GM19035 (cell line): ENCODE measurements at regions not wholly inside any gene's neighbourhood (a gene's known extent, or its start where the extent isn't known, plus 50 kb on each side); places are given as distances from the start of the nearest gene placed in this dataset.
"Not testable (repeated sequence)": the region's sequence is repeated elsewhere in the genome, so short reads cannot be mapped to it uniquely, and the experiment has no call there.

ENCODE experiments used
- ATAC-seq: cut with Tn5 transposase; IDR thresholded peaks from one replicate; pipeline ENCODE4 v1.9.1; 2021; ENCODE audit not compliant: unreplicated experiment

DNA sequence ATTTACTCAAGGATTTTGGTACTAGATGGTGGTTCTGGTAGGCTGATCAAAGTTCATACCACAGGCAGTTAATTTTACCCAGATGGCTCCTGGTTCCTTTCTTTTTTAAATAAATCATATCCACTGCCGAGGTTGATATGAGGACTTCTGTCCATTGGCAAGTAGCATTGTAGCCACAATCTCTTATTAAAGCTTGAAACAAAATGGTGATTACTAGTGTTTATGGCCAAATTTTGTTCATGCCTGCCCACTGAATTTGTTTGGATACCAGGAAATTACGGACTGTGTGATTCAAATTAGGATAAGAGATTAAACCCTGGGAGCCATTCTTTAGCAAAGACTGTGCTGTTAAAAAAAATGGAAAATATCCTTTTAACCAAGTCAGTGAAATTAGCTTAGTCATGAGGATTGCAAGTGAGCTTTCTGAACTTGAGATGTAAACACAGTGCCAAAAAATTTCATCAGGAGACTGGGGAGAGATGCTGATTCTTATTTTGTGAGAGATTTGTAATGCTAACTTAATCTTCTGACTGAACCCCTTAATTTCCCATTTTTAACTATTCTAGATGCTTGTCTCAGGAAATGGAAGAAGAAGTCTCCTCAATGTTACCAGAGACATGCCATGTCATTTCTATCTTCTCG, 893.5 kb upstream of the ADAMTS5 start:
- not testable (repeated sequence) for ATAC-seq

DNA sequence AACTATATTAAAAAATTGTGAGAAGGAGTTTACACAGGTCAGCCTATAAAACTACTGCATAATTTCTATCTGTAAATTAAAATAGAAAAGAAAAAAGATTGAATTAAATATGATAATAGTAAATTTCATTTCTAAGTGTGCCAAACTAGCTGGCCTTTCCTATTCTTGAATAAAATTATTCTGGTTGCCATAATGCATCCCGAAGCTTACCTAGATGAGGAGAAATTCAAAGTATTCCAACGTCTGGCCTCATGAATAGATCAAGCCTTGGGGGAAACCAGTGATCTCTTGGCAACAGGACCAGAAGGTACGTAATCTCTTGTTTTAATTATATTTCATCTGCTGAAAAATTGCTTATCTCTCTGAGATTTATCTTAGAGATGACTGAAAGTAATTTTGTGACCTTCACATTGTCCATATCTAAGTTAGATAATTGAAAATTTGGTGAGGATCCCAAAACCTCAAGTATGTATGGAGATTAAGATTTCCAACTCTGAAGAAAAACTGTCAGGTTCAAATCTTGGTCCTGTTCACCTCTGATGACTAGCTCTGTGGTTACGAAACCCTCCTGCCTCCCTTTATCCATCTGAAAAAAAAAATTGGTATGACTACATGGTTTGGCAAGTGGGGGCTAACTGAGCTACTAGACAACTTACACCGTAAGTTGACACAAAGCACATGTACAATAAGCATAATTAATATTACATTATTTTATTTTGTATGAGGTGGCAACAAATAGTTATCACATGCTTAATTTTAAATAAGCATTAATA, 891.4 kb upstream of the ADAMTS5 start:
- not testable (repeated sequence) for ATAC-seq

DNA sequence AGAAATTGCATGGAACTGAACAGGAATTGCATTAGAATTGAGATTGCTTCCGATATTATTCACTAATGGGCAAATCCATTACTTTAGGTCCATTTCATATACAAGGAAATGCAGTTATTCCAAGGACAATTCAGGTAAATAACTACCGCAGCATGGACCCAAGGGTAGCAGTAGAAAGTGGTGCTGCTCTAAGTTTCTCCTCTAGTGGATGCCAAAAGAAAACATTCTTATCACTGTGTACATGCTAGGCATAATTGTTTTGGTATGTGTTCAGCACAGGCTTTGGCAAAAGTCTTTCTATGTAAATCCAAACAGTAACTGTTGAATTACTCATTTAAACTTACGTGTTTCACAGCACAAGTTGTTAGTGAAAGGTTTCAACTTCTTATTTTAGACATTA, 890.1 kb upstream of the ADAMTS5 start:
- not testable (repeated sequence) for ATAC-seq

DNA sequence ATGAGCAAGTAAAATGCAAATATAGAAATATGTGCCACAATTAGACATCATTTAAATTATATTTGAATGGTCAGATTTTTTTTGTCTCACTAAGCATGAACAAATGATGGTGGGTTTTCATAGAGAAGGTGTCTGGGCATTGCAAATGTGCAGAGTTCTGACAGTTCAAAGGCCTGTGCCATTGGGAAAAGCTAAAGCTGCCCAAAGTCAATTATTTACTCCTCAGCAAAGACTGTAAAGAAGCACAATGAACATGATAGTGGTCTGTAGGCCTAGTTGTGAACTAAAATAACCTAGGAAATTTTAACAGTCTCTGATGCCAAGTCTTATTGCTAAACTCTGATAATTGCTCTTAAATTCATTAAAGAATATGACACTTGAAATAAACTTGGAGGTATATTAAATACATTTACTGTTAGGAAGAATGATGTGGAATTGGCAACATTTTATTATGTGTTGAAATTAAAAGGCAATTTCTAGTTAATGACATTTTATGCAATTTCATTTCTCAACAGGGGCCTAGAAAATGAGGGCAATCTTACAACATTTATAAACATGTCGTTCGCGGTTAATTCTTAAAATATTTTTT, 874.3 kb upstream of the ADAMTS5 start:
- no peak for ATAC-seq

DNA sequence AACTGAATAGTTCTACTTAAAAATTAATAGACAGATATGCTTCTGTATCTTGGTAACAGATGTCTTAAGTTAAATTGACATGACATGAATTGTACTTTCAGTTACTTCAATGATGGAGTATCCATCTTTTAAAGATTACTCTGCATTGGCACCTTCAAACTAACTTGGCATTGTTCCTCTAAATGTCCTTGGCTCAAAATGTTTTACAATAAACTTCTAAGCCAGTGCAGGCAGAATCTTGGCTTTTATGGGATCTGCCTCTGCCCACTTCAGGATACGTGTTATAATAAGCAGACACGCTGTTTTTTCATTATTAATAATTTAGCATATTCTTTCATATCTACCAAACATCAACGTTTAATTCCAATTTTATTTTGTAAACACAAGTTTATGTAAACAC, 873.4 kb upstream of the ADAMTS5 start:
- ATAC-seq: no peak

DNA sequence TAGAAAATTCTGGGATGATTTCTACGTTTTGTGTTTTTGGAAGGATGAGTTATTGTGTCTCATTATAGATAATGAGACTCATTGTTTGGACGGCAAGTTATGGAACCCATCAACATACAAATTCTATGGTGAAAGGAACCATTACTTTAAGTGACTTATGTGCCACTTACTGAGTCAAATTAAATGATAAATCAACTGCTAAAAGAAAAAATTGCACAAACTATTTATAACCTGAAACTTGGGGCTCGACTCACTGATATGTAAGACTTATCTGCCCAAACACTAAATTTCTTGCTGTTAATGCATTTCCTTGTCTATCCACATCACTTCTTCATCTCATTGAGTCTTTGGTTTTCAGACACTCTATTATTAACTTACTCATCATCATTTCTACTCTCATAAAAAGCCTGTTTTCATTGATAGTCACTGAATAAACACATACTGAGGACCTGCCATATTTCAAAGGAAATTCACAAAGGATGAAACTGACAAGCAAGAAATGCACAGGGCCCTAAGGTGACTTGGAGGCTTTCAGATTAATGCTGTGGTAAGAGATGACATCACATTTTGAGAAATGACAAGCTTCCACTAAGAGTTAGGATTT, 872.7 kb upstream of the ADAMTS5 start:
- ATAC-seq: no peak

DNA sequence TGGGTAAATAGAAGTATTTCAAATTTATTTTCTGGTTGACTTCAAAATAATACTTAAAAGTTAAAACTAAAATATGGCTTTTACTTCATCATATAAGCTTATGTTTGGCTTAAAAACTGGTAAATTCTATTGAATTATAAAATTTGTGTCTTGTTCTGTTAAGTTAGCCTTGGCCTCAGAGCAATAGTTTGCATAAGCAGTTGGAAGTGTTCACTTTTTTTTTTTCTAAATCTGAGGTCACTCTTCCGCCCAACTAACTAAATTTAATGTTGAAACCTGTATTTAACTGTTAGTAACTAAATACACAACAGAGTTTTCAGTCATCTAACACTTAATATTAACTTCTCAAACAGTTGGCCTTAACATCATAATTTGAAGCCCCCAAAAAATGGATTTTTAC, 871.7 kb upstream of the ADAMTS5 start:
- ATAC-seq: no peak

DNA sequence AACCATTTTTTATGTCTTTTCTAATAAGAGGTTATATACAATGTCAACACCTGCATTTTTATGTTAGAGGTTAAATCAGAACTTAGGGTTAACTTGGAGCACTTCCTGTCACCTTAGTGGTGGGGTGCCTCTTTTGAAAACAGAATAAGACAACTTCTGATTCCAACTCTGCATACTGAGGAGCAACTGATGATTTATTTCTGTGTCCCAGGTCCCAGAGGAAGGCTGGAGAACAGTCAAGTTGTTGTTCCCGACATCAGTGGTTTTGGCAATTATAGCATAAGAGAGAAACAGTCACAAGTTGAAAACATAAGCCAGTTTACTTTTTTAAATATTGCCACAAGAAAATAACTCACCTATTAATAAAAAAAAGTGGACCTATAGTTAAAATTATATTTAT, 871.0 kb upstream of the ADAMTS5 start:
- ATAC-seq: no peak

DNA sequence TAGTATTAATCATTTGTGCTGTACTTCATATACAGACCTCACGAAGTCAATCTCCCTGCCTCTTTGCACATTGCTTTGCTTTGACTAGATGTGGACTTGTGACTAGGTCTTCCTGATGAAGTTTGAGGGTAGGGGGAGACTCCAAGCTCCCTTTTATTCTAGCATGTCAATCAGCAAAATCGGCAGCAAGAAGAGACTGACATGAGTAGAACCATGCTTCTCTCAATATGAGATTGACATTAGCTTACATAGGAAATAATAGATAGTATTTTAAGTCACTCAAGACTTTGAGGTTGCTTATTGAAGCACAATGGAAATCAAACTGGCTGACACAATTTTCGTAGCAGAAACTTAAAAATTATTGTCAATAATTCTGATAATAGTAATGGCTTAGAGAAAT, 866.4 kb upstream of the ADAMTS5 start:
- no peak for ATAC-seq

DNA sequence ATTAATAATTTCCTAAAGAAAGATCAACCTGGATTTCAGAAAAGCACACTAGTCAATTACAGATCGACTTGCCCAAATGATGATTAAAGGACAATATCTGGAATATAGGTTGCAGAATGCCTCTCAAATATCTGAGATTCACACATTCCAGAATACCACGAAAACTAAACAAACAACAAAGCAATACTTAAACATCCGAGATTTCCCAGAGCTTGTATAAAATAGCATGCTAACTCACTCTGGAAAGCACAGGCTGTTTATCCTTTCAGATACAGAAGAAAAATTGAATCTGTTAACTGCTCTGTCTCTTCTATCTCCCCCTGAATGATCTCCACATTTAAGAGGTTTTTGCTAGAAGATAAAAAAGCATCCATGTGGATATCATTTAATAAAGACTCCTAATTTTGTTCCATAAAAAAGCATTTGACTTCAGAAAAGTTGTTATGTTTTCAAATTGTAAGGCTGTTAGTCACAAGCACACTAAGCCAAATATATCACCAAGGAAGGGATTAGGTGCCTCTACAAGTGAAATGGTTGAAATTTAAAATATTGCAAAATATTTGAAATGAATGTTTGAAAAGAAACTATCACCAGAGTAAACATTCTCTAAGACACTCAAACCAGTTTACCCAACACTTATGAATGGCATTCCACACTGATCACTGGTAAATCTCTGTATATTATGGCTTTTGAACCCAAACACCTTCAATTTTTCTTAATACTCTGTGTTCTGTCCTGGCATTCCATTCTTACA, 865.1 kb upstream of the ADAMTS5 start:
- ATAC-seq: no peak

DNA sequence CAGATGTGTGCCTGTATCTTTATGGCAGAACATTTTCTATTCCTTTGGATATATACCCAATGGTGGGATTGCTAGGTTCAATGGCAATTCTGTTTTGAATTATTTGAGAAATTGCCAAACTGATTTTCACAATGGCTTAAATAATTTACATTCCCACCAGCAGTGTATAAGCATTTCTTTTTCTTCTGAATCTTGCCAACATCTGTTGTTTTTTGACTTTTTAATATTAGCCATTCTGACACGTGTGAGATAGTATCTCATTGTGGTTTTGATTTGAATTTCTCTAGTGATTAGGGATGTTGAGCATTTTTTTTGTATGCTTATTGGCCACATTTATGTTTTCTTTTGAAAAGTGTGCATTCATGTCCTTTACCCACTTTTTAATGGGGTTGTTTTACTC, 864.3 kb upstream of the ADAMTS5 start:
- ATAC-seq: no peak

DNA sequence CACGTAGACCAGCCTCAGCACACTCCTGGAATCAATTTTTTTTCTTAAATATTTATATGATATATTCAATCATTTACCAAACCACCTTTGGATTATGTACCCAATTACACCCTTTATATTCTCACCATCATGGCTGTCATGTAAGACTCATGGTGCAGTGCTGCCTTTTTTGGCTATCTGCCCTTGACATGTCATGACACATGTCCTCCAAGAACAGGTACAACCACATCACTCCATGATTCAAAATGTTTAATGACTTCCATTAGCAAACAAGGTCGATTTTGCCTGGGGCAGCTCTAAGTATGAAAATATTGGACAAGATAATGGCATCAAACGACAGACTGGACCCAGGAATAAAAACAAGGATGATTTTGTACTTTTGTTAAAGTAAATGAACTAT, 861.1 kb upstream of the ADAMTS5 start:
- ATAC-seq: no peak

DNA sequence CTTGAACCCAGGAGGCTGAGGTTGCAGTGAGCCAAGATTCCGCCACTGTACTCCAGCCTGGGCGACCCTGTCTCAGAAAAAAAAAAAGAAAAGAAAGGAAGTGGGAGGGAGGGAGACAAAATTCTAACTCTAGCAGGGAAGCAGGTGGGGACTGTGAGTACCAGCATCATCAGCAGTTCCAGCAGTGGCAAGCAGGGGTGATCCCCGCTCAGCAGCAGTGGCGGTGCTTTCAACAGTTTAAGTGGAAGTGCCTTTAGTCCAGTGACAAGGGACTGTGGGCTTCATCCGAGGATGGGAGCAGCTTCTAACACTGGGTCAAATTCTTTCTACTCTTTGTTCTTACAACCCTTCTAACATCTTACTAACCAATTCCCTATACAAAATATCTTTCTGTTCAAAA, 858.1 kb upstream of the ADAMTS5 start:
- ATAC-seq: no peak

DNA sequence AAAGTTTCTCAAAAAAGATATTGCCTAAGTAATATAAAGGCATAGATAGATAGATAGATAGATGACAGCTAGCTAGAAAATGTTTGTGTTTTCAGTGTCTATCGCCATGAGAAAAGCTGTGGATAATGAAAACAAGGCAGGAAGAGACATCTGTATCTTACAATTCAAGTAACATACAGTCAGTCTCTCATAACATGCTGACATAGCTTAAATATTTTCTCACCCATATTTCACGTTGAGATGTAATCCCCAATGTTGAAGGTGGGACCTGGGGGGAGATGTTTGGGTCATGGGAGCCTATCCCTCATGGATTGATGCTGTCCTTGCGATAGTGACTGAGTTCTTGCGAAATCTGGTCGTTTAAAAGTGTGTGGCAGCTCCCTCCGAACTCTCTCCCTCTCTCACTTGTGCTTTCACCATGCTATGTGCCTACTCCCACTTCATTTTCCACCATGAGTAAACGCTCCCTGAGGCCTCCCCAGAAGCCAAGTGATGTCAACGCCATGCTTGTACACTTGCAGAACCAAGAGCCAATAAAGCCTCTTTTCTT, 856.8 kb upstream of the ADAMTS5 start:
- ATAC-seq: no peak

DNA sequence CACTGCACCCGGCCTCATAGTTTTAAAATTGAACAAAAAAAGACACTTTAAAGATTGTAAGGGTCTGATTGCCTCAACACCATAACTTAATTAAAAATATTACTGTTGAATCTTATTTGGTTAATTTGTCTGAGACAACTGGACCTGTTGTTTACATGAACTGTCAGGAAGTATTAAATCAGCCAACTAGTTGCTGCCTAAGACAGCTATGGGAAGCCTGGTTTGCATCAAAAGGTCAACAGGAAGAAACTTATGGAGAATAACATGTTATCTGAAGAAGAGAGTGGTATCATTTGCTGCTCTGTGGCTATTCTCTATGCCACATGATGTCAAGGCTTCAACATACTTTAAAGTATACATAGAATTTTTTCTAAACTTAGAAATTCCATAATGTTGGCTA, 853.5 kb upstream of the ADAMTS5 start:
- no peak for ATAC-seq

DNA sequence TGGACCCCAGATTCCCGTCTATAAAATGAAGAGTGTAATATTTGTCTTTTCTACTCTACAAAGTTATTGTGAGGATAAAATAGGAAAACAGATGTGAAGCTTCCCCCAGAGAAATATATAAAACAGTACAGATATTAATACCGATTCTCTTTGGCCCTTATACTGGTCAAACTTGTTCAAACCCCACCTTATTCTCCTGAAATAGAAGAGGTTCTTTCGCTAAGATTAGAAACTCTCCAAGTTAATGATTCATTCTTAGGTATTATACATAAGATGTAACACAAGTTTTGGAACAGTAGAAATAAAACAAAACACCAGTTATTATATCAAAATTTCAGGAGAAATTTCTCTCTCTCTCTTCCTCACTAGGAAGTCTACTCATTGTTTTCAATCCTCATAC, 852.4 kb upstream of the ADAMTS5 start:
- ATAC-seq: no peak

DNA sequence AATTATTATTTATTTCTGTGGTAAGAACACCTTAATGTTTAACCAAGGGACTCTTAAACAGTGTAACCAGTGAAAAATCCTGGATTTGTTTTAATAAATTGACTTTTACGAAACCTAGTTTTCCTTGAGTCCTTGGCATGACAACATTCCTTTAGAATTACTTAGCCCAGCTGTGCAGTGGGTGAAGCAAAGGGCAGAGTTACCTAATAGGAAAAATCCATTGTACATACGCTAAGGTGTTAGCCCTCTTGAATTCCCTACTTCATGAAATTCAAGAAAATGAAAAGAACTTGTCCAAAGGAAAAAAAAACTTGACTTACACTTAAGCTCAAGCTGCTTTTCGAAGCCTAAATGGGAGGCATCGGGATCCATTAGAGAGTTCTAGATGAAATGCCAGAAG, 852.0 kb upstream of the ADAMTS5 start:
- no peak for ATAC-seq

DNA sequence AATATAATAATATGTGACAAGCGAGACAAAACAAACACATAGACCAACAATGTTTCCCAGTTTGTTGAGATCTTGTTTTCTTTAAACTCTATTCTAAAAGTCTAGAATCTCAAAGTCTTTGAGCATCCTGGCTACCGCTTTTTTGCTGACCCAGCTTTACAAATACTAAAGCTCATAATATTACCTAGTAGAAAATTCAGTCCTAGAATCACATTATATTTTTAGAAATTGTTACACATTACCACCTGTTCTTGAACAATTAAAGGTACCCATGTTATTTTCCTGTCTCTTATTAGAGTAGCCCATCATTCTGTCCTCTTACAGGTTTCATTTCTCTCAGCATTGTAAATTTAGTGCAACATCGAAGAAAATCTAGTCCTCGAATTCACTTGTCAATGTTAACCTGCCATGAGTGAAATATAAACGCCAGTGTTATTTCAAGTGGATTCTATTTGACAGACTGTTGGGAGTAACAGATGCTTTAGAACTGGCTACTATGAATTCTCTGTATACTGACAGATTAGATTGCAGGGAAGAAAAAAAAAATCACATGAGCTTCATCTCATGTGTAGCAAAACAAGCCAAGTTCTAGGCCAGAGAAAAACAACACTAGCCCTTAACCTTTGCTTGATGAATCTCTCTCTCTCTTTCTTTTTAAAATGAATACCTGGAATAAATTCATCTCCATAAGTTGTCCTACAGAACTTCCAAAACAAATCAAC, 851.2 kb upstream of the ADAMTS5 start:
- ATAC-seq: no peak

DNA sequence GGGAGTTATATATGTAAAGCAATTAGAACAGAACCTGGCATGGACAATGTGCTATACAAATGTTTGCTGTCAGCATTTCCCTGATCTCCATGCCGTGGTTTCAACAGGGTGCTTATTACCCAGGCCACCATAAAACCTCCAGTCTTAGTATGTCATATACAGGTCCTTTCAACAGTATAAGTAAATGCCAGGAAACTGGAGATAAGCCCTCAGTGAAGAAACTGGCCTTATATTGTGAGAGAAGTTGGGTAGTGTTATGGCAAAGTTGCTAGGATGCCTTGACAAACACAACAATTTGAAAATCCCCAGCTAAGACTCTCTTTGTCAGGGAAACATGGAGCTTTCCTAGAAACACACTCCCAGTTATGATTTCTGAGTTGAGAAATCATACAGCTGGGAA, 850.2 kb upstream of the ADAMTS5 start:
- ATAC-seq: no peak

DNA sequence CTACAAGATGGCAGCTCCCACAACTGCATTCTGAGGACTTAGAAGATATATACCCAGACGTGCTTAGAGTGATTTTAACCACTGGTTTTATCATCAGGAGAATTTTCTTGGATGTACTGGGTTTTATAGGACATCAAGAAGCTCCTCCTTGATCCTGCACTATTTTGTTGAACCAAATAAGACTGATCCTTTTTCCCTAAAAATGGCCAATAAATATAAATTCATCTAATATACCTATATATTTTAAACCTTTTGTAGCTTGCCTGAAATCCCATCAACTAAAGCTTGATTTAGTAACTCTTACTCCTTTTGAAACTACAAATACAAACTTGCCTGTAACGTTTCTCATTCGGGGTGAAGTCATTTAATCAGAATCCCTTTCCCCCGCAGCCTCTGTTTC, 849.4 kb upstream of the ADAMTS5 start:
- no peak for ATAC-seq
